C4-2B (cell line): ENCODE measurements at regions not wholly inside any gene's neighbourhood (a gene's known extent, or its start where the extent isn't known, plus 50 kb on each side); places are given as distances from the start of the nearest gene placed in this dataset.

ENCODE experiments used
- H3K27ac ChIP-seq: fragments of 450-650 bp; 2 replicates; pipeline ENCODE4 v1.5.1; 2017
- ZFX ChIP-seq: fragments of 450-650 bp; IDR thresholded peaks from 2 replicates; pipeline ENCODE4 v1.6.1; 2017
- TF ChIP-seq, protein P1 (sequence below): fragments of 450-650 bp; conservative IDR thresholded peaks from 2 replicates; pipeline ENCODE4 v1.5.1; 2017; ENCODE audit warnings: mild to moderate bottlenecking

DNA sequence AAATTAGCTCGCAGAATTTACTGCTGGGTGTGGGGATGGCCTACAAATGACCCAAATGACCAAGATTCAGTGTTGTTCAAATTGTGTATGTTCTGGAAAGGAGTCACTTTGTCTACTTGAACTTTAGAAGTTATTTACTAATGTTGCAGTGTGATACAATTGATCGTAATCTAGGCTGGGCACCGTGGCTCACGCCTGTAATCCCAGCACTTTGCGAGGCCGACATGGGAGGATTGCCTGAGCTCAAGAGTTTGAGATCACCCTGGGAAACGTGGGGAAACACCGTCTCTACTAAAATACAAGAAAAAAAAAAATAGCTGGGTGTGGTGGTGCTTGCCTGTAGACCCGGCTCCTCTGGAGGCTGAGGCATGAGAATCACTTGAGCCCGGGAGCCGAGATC is 57.6 kb upstream of the TMPRSS2 start:
- no peak for TF ChIP-seq ZFX
- TF ChIP-seq, protein P1, sequence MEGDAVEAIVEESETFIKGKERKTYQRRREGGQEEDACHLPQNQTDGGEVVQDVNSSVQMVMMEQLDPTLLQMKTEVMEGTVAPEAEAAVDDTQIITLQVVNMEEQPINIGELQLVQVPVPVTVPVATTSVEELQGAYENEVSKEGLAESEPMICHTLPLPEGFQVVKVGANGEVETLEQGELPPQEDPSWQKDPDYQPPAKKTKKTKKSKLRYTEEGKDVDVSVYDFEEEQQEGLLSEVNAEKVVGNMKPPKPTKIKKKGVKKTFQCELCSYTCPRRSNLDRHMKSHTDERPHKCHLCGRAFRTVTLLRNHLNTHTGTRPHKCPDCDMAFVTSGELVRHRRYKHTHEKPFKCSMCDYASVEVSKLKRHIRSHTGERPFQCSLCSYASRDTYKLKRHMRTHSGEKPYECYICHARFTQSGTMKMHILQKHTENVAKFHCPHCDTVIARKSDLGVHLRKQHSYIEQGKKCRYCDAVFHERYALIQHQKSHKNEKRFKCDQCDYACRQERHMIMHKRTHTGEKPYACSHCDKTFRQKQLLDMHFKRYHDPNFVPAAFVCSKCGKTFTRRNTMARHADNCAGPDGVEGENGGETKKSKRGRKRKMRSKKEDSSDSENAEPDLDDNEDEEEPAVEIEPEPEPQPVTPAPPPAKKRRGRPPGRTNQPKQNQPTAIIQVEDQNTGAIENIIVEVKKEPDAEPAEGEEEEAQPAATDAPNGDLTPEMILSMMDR = no peak
- H3K27ac ChIP-seq = no peak overlapping the region; the same call in 1 of the 2 replicates

DNA sequence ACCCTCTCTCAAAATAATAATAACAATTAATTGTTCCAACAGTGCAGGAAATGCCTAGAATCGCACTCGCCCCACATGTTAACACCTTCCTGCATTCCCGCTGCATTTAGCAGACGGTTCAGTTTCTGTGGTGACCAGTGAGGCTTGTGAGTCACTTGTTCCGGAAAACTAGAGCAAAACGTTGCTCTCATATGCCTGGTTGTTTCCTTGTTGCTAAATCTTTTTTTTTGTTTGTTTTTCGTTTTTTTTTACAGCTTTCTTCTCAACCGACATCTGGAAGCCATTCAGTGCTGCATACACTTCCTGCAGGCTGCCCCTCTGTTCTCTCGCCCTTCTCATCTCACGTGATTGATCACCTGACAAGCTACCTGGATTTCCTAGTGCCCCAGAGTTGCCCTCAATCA is 56.9 kb upstream of the TMPRSS2 start:
- TF ChIP-seq ZFX = no peak
- TF ChIP-seq, protein P1 = no peak
- H3K27ac ChIP-seq = no peak overlapping the region; the same call in 1 of the 2 replicates

- H3K27ac ChIP-seq = no peak overlapping the region; the same call in 1 of the 2 replicates
- TF ChIP-seq, protein P1 = no peak
Observed at GRCh38 chr21:41562101-41563000, 54.4 kb upstream of the TMPRSS2 start.

DNA sequence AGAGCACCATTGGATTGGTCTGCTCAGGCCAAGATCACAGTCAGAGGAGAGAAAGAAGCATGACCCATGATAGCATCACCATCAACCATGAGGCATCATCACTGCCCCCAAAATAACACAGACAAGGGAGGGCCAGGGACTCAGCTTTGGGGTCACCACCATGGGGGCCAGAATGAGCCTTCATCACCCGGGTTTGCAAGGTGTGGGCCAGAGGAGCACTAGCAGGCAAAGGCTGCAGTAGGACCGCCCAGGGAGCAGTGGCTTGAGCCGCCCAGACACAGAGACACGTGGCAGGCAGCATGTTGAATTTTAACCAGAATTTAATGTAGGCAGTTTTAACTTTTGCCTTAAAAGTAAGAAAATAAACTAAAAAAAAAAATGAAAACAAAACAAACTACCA is 53.7 kb upstream of the TMPRSS2 start:
- TF ChIP-seq ZFX = no peak
- TF ChIP-seq, protein P1 = no peak

DNA sequence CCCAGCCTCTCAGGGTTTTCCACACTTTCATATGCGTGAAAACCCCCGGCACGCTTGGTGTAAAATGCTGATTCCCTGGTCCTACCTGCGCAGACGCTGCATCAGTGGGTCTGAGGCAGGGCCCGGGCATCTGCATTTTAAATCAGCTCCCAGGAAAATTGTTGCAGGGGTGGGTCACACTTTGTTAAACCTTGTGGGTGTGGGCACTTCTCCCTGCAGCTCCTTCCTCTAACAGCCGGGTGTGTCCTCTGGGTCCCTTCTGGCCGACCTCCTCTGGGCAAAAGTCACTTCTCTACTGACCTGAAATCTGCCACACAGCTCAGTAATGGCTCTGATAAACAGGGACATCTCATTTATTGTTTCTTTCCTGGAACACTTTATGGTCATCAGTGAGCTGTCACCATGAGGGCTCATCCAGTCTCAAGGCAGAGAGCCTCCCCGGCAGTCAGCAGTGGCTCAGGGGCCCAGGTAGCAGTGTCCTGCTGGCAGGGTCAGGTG is 52.8 kb upstream of the TMPRSS2 start:
- TF ChIP-seq ZFX = no peak
- TF ChIP-seq, protein P1 = no peak
- peak overlapping the region; percentile 15; the same call in 1 of the 2 replicates for H3K27ac ChIP-seq

More for the DNA sequence above, 53.7 kb upstream of the TMPRSS2 start:
- H3K27ac ChIP-seq = no peak overlapping the region; the same call in 1 of the 2 replicates

- TF ChIP-seq ZFX = no peak
- peak overlapping the region; percentile 15; the same call in 1 of the 2 replicates for H3K27ac ChIP-seq
Observed at GRCh38 chr21:41559658-41560631, 52.0 kb upstream of the TMPRSS2 start.

DNA sequence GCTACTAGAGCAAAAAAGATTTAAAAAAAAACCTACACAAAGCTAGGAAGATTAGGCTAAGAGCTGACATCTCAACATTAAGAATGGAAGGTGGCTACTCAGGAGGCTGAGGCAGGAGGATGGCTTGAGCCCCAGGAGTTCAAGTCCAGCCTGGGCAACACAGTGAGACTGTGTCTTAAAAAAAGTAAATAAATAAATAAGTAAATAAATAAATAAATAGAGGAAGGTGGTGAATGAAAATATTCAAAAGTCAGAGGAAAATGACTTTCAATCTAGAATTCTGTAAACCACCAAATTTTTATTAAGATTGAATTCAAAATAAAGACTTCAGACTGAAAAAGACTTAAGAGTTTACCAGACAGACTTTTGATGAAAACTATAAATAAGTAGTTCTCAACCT is 50.9 kb upstream of the TMPRSS2 start:
- TF ChIP-seq, protein P1 = no peak
- H3K27ac ChIP-seq = no peak overlapping the region
